ENCODE measurements at regions not wholly inside any gene's neighbourhood (a gene's known extent, or its start where the extent isn't known, plus 50 kb on each side); places are given as distances from the start of the nearest gene placed in this dataset.

- DNase-seq: no peak
Observed at GRCh38 chr7:35533902-35534301, 161.0 kb downstream of the HERPUD2 start.

DNA sequence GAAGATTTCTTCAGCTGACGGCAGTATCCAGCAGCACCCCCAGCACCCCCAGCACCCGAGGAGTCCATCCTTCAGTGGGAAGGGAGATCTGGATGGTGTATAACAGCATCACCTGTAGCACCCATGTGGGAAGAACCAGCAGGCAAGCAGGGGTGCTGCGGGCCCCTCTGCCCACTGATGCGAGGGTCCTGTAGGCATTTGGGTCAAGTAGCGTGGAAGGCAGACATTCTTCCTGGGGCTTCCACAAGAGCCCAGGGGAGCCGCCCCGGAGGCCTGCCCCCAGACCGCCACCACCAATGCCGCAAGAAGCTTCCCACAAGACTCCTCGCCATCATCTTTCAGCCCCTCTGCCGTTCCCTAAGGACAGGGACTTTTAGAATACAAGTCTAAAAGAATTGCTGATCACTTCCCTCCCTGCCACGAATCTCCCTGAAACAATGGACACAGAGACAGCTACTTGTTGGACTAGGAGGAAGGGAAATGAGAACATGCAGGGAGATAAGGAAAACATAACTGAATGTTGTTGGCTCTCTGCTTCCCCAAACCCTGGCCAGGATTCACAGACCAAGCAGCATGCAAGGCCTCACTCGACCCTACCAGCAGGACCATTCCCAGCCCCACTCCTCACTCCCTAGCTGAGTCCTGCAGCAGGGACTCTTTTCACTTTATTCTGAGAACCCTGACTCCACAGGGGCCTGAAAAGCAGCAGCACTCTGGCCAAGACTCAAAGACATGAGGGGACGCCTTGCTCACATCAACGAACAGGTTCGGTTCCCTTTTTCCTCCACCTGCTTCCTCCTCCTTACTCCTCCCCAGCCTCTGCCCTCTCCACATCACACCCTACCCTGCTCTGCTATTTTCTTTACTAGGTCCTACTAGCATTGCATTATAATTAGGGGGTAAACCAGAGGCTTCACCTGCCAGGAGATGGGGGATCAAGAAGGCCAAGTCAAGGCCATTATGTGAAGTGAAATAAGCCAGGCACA lies 164.5 kb downstream of the HERPUD2 start:
- DNase-seq: no peak

GRCh38 chr7:35529713-35530112 lies 165.2 kb downstream of the HERPUD2 start:
- no peak for DNase-seq

DNA sequence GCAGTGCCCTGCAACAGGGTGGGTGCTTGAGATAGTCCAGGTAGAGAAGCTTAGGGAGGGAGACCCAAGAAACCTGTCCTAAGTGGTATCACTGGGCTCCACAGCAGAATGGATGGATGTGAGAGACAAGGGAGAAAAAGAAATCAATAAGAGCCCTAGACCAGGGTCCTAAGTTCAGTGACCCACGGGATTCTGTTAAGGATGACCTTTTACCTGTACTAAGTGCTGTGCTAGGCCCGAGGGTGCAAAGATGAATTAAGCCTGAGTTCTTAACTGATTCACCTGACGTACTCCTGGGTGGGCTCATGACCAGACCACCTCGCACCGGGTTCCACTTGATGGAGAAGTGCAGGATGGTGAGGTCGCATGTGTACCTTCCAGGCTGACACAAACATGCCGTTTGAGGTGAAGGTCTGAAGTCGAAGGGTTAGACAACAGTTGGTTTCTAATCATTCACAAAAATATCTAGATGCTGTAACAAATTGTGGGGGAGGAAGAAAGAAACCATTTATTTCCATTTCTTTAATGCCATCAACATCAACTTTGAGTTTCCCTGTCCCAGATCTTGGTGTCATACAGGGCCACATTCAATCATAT lies 166.5 kb downstream of the HERPUD2 start:
- no peak for DNase-seq

DNA sequence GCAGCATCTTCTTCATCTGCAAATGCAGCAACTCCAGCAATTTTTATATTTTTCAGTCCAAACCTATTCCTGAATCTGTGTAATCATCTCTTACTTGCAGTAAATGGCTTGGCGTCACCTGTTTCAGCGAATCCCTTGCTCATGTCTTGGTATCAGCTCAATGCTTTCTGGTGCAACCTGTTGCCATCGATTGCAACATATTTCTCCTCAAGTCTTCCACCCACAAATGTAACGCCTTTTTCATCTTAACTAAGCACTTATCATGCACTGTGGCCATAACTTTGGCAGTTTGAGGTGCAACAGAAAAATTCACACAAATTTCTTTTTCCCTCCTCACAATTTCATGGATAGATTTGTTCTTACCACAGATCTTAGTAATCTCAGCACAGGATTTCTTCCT lies 168.3 kb downstream of the HERPUD2 start:
- no peak for DNase-seq

DNA sequence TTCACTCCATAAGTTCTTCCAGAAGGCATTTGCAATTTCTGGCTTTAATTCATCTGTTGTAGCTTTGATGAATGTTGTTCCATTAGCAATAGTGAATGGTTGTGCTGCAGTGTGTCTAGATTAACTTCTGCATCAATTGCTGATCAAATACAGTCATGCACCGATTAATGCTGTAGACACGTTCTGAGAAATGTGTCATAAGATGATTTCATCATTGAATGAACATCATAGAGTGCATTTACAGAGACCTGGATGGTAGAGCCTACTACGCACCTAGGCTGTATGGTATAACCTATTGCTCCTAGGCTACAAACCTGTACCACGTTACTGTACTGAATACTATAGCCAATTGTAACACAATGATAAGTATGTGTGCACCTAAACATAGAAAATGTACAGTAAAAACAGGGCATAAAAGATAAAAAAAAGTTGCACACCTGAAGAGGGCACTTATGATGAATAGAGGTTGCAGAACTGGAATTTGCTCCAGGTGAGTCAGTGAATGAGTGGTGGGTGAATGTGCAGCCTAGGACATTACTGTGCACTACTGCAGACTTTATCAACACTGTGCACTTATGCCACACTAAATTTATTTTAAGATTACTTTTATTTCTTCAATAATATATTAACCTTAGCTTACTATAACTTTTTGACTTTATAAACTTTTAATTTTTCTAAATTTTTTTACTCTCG lies 170.7 kb downstream of the HERPUD2 start:
- no peak for DNase-seq

- DNase-seq: no peak
Observed at GRCh38 chr7:35523292-35523691, 171.6 kb downstream of the HERPUD2 start.

DNA sequence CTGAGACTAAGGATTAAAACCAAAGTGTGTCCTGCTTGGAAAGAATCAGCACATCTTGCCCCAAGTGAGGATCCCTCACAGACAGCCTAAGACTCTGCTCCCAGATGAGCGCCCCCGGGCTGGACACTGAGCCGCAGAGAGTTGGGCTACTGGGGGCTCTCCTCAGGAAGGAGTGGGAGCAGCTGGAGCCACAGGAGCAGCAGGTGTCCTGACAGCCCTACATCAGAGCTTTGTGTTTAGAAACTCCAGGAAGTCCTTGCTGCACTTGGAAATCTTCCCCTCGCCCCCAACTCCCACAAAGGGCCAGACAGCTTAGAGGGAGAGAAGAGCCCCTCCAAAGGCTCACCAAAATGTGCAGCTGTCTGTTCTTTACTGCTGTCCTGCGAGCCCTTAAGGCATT lies 172.2 kb downstream of the HERPUD2 start:
- DNase-seq: no peak

- DNase-seq: no peak
Observed at GRCh38 chr7:35521941-35522340, 173.0 kb downstream of the HERPUD2 start.

GRCh38 chr7:35520810-35521625 lies 173.9 kb downstream of the HERPUD2 start:
- no peak for DNase-seq

- peak in 4 of 6 experiments; percentile 4 to 34 (median 16) for DNase-seq
Observed at GRCh38 chr7:35519971-35520809, 174.7 kb downstream of the HERPUD2 start.

DNA sequence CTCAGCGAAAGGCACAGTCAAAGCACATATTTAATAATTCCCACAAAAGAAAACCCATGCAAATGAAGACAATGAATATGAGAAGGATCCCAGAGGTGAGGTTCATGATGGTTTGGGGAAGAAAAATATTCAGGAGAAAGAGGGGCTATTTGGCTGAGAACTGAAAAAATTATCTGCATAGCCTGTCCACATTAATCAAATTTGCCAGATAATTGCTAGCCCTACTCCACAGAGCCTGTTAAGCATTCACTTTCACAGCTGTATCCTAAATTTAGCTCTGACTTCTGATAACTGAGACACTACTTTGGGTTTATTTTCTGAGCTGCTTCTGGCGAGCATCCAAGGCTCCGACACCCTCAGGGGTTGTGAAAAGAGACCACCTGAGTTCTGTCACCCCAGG lies 176.2 kb downstream of the HERPUD2 start:
- DNase-seq: no peak

DNA sequence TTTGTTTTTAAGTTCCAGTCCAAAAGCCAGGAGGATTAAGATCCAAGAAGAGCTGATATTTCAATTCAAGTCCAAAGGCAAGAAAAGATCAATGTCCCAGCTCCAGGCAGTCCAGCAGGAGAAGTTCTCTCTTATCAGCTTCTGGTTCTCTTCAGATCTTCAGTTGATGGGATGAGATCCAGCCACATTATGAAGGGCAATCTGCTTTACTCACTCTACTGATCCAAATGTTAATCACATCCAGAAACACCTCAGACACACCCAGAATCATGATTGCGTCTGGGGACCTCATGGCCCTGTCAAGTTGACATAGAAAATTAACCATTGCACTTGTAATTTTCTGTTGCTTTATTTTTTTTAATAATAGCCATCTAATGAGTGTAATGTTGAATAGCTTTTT lies 178.4 kb downstream of the HERPUD2 start:
- no peak for DNase-seq

- DNase-seq: no peak
Observed at GRCh38 chr7:35513828-35514227, 181.1 kb downstream of the HERPUD2 start.

GRCh38 chr7:35513195-35513594 lies 181.7 kb downstream of the HERPUD2 start:
- DNase-seq: no peak

GRCh38 chr7:35512716-35513115 lies 182.2 kb downstream of the HERPUD2 start:
- no peak for DNase-seq

DNA sequence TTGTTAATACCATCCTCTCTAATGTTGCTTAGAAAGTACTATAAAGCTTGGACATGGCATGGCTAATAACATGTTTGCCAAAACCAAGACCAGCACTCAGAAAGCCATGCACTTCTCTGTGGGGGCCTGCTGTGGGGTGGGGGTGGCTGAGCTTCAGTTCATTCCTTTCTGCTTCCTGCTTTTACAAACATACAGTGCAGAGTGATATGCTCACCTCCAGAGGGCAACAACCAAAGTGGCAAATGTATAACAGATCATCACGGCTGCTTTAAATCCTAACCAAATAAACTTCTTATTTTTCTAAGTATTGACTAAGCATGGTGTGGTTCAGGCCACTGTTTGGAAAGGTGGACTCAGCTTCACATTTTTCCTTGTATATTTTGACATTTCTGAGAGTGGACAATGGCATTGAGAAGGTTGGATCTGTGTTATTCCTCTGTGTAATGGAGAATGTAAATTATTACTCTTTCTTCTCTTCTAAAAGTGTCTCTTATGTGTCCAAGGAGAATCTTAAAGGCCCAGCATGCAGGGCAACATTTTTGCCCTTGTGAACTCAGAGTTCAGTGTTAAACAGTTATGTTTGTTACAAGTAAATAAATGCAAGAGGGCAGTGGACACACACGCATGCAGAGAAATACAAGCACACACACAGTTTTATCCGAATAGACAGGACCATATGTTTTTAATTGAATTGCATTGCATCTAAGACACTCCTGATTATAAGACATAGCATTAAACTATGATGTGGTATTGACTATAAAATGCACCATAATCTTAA lies 186.1 kb downstream of the HERPUD2 start:
- DNase-seq: no peak

GRCh38 chr7:35505066-35505465 lies 189.9 kb downstream of the HERPUD2 start:
- DNase-seq: no peak

- no peak for DNase-seq
Observed at GRCh38 chr7:35504365-35504764, 190.6 kb downstream of the HERPUD2 start.

- DNase-seq: no peak
Observed at GRCh38 chr7:35501681-35502080, 193.3 kb downstream of the HERPUD2 start.

- DNase-seq: no peak
Observed at GRCh38 chr7:35499226-35499625, 195.7 kb downstream of the HERPUD2 start.
